ENCODE measurements at regions not wholly inside any gene's neighbourhood (a gene's known extent, or its start where the extent isn't known, plus 50 kb on each side); places are given as distances from the start of the nearest gene placed in this dataset.

DNA sequence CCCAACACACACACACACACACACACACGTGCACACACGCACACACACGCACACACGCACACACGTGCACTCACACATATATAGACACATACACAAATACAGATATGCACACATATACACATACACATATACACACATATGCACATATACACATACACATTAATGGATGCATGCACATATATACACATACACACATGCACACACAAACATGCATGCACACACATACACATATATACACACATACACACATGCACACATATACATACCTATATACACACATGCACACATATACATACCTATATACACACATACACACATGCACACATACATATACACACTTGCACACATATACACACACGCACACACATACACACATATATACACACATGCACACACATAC is 312.4 kb upstream of the PFKP start:
- TF ChIP-seq EZH2 (IDR thresholded peaks at IDR 0.05) (no peak), EZH2phosphoT487 (IDR thresholded peaks at IDR 0.05) (no peak)
- TF ChIP-seq, protein P1, sequence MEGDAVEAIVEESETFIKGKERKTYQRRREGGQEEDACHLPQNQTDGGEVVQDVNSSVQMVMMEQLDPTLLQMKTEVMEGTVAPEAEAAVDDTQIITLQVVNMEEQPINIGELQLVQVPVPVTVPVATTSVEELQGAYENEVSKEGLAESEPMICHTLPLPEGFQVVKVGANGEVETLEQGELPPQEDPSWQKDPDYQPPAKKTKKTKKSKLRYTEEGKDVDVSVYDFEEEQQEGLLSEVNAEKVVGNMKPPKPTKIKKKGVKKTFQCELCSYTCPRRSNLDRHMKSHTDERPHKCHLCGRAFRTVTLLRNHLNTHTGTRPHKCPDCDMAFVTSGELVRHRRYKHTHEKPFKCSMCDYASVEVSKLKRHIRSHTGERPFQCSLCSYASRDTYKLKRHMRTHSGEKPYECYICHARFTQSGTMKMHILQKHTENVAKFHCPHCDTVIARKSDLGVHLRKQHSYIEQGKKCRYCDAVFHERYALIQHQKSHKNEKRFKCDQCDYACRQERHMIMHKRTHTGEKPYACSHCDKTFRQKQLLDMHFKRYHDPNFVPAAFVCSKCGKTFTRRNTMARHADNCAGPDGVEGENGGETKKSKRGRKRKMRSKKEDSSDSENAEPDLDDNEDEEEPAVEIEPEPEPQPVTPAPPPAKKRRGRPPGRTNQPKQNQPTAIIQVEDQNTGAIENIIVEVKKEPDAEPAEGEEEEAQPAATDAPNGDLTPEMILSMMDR (IDR thresholded peaks at IDR 0.05): no peak
- peaks cover 9% of the 10 kb centered on the region for H3K4me1 Mint-ChIP-seq

DNA sequence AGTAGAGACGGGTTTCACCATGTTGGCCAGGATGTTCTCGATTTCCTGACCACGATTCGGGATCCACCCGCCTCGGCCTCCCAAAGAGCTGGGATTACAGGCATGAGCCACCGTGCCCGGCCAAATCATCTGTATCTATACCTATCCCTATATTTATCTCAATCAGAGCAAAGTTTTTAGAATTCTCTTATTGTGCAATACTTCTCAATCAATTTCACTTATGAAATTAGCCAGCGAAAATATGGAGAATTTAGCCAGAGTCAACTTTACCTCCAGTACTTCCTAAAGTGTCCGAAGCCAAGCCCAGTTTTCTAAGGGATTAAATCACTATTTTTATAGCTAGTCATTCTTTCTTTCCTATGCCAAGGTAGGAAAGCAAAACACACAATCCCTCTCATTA is 319.1 kb upstream of the PFKP start:
- H3K27ac ChIP-seq: no peak overlapping the region
- no peaks in the 10 kb centered on the region for H3F3A ChIP-seq (ENCODE audit: low read depth)
- H3K9ac ChIP-seq: no peak overlapping the region
- H3K36me3 Mint-ChIP-seq: no peaks in the 10 kb centered on the region
- no peaks in the 10 kb centered on the region for H3K79me2 ChIP-seq (ENCODE audit: low read depth)
- no peak overlapping the region for H3K4me3 Mint-ChIP-seq
- DNase-seq (ENCODE audit: low spot score): no peak
- peaks cover 2% of the 10 kb centered on the region for H3K27me3 Mint-ChIP-seq (ENCODE audit: insufficient read depth, low read depth)
- H3K4me3 ChIP-seq: no peak overlapping the region
- no peaks in the 10 kb centered on the region for H3K27me3 ChIP-seq
- no peak overlapping the region for H3K4me2 ChIP-seq
- no peaks in the 10 kb centered on the region for H3K9me3 Mint-ChIP-seq
- TF ChIP-seq EZH2phosphoT487 (IDR thresholded peaks at IDR 0.05) (no peak), EZH2 (IDR thresholded peaks at IDR 0.05) (no peak)
- TF ChIP-seq, protein P1 (IDR thresholded peaks at IDR 0.05): no peak
- H3K4me1 Mint-ChIP-seq: peaks cover 9% of the 10 kb centered on the region
- H2AFZ ChIP-seq (replicated peaks): no peak overlapping the region
- no peaks in the 10 kb centered on the region for H3K36me3 ChIP-seq
- no peaks in the 10 kb centered on the region for H3K9me3 ChIP-seq (ENCODE audit: low read depth)
- H3K27ac Mint-ChIP-seq: no peak overlapping the region
- no peaks in the 10 kb centered on the region for H4K20me1 ChIP-seq (ENCODE audit: low read depth)
- peaks cover 4% of the 10 kb centered on the region for H3K4me1 ChIP-seq

More for the DNA sequence above, 312.4 kb upstream of the PFKP start:
- no peak overlapping the region for H3K4me3 Mint-ChIP-seq
- Histone ChIP-seq H2AFZ (replicated peaks) (no peak overlapping the region), H3F3A (ENCODE audit: low read depth) (no peaks in the 10 kb centered on the region), H3K36me3 (no peaks in the 10 kb centered on the region), H3K4me3 (no peak overlapping the region), H3K4me1 (peaks cover 4% of the 10 kb centered on the region), H4K20me1 (ENCODE audit: low read depth) (no peaks in the 10 kb centered on the region), H3K27ac (no peak overlapping the region), H3K4me2 (no peak overlapping the region), H3K9ac (no peak overlapping the region), H3K27me3 (no peaks in the 10 kb centered on the region), H3K9me3 (ENCODE audit: low read depth) (no peaks in the 10 kb centered on the region), H3K79me2 (ENCODE audit: low read depth) (no peaks in the 10 kb centered on the region)
- no peak overlapping the region for H3K27ac Mint-ChIP-seq
- no peaks in the 10 kb centered on the region for H3K36me3 Mint-ChIP-seq
- H3K27me3 Mint-ChIP-seq (ENCODE audit: insufficient read depth, low read depth): peaks cover 10% of the 10 kb centered on the region
- no peak for DNase-seq (ENCODE audit: low spot score)
- no peaks in the 10 kb centered on the region for H3K9me3 Mint-ChIP-seq

DNA sequence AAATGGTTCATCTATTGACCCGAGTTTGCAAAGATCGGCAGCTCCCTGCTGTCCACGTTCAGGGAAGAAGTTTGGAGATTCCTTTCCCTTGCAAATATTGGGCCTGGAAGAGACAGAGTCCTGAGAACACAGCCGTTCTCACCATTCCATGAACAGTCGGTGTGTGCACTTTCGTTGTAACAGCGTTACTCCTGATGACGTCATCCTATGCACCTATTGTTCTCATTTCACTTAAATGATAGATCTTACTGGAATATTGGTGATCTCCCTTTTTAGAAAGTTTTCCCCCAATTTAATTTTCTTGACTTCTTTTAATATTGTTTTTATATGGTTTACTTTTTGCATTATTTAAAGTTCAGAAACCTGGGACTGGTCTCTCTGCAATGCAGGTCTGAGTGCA is 320.7 kb upstream of the PFKP start:
- Mint-ChIP-seq H3K27me3 (ENCODE audit: insufficient read depth, low read depth) (peaks cover 2% of the 10 kb centered on the region), H3K9me3 (no peaks in the 10 kb centered on the region), H3K4me3 (no peak overlapping the region), H3K36me3 (no peaks in the 10 kb centered on the region), H3K27ac (no peak overlapping the region), H3K4me1 (peaks cover 7% of the 10 kb centered on the region)
- H3K9ac ChIP-seq: no peak overlapping the region
- TF ChIP-seq EZH2phosphoT487 (IDR thresholded peaks at IDR 0.05) (no peak), EZH2 (IDR thresholded peaks at IDR 0.05) (no peak)
- TF ChIP-seq, protein P1 (IDR thresholded peaks at IDR 0.05): no peak
- no peaks in the 10 kb centered on the region for H3K4me1 ChIP-seq
- DNase-seq (ENCODE audit: low spot score): no peak
- no peak overlapping the region for H3K27ac ChIP-seq
- H3K79me2 ChIP-seq (ENCODE audit: low read depth): no peaks in the 10 kb centered on the region
- no peak overlapping the region for H3K4me3 ChIP-seq
- H3K9me3 ChIP-seq (ENCODE audit: low read depth): no peaks in the 10 kb centered on the region
- no peaks in the 10 kb centered on the region for H3K36me3 ChIP-seq
- no peaks in the 10 kb centered on the region for H3K27me3 ChIP-seq
- no peaks in the 10 kb centered on the region for H4K20me1 ChIP-seq (ENCODE audit: low read depth)
- H3K4me2 ChIP-seq: no peak overlapping the region
- H3F3A ChIP-seq (ENCODE audit: low read depth): no peaks in the 10 kb centered on the region
- H2AFZ ChIP-seq (replicated peaks): no peak overlapping the region
